NCI-H1092 (cell line): ENCODE measurements at regions not wholly inside any gene's neighbourhood (a gene's known extent, or its start where the extent isn't known, plus 50 kb on each side); places are given as distances from the start of the nearest gene placed in this dataset.
"Not testable (repeated sequence)": the region's sequence is repeated elsewhere in the genome, so short reads cannot be mapped to it uniquely, and the experiment has no call there.

Experiments used
- DNase-seq: peaks from one replicate; lab custom pipeline; 2025; lab: John Stamatoyannopoulos, UW

DNA sequence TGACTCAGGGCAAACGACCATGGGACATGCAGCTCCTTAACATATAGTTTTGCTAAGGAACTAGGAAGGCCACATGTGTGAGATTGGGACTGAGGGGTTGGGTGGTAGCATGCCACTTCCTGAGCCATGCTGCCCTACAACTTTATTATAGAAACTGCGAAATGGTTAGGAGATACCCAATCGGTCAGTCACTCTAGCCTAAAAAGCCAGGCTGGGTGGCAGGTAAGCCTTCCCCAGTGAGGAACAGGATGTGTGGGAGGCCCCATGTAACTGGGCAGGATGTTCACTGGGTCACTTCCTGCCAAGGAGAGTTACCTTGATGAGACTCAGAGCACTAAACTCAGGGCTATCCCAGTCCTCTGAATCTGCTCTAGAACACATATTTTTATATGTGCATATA, 123.5 kb downstream of the MAP3K7 start:
- no peak for DNase-seq

- DNase-seq = no peak
Measured at GRCh38 chr6:90462102-90462501, 124.8 kb downstream of the MAP3K7 start.

DNA sequence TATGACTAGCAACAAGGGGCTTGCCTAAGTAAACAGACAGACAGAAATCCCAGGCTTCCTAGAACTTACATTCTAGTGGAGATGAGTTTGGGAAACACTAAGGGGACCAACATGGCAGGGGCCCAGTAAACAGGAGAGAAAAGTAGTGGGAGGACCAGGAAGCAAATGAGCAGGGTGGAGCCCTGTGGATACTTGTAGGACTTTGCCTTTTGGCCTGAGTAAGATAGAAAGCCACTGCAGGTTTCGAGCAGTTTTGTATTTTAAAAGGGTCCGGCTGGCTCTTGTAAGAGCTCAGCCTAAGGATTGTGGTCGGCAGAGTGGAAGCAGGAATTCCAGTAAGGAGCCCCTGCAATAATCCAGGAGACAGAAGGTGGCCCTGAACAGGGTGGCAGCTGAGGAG, 125.5 kb downstream of the MAP3K7 start:
- DNase-seq = no peak

DNA sequence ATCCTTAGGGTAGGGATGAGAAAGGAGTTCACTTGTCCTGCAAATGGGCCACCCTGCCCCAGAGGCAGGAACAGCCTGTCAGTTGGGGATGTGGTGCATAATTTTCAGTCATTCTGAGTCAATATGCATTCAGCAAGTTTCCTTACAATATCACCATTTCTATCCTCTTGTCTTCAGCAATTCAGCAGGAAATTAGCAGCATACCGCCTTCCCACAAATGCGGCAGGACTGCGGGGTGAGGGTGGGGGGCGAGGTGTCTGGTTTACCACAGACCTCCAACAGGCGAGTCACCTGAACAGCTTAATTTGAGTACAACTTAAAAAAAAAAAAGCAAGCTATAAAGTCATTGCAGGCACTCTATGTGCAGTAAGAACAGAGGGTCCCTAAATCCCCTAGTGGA, 126.8 kb downstream of the MAP3K7 start:
- DNase-seq = no peak

- DNase-seq = no peak
Measured at GRCh38 chr6:90459225-90459758, 127.6 kb downstream of the MAP3K7 start.

- DNase-seq = no peak
Measured at GRCh38 chr6:90458353-90459224, 128.3 kb downstream of the MAP3K7 start.

GRCh38 chr6:90457867-90458259, 129.0 kb downstream of the MAP3K7 start:
- no peak for DNase-seq

DNA sequence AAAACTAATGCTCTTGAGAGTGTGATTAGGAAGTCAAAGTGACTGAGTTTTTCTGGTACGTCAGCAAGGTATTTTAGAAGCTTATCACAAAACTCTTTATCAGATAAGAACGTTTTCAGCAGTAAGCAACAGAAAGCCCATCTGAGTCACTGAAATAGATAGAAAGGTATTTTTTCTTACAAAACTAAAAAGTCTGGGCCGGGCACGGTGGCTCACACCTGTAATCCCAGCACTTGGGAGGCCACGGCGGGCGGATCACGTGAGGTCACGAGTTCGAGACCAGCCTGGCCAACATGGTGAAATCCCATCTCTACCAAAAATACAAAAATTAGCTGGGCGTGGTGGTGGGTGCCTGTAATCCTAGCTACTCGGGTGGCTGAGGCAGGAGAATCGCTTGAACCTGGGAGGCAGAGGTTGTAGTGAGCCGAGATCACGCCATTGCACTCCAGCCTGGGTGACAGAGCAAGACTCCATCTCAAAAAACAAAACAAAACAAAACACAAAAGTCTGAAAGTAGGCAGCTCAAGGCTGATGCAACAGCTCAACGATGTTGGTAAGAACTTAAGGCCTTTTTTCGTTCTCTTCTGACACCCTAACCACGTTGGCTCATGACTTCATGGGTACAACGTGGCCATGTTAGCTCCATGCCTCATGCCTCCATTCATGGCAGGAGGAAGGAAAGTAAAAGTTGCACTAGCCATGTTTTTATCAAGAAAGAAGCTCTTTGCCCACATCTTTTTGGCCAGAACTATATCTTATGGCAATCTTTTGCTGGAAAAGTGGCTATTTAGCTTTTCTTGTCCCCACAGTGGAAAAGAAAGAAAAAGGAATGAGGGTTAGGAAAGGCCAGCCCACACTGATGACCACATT, 129.6 kb downstream of the MAP3K7 start:
- DNase-seq = not testable (repeated sequence)

GRCh38 chr6:90456001-90456400, 130.9 kb downstream of the MAP3K7 start:
- DNase-seq = no peak

- no peak for DNase-seq
Measured at GRCh38 chr6:90454836-90455427, 131.9 kb downstream of the MAP3K7 start.

DNA sequence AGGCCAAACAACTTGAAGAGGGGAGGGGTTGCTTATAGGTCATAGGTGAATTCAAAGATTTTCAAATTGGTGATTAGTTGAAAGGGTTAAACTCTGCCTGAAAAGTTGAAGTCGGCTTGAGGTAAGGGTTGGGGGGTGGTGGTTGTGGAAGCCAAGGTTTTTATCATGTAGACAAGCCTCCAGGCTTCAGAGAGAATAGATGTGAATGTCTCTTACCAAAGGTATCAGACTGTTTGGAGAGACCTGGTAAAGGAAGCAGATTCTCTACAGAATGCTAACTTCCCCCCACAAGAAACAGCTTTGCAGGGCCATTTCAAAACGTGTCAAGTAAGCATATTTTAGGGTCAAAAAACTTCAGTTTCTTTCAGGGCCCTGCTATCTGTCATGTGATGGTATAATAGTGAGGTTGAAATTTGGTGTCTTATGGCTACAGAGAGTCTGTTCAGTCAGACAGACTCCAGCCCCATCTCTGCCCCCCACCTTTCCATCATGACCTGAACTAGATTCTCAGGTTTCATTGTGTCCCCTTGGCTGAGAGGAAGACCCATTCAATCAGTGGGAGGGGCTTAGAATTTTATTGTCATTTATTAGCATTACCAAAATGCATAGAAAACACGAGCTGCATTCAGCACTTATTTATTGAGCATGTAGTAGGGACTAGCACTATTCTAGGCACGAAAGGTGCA, 136.5 kb downstream of the MAP3K7 start:
- no peak for DNase-seq

- DNase-seq = no peak
Measured at GRCh38 chr6:90449311-90449710, 137.6 kb downstream of the MAP3K7 start.

DNA sequence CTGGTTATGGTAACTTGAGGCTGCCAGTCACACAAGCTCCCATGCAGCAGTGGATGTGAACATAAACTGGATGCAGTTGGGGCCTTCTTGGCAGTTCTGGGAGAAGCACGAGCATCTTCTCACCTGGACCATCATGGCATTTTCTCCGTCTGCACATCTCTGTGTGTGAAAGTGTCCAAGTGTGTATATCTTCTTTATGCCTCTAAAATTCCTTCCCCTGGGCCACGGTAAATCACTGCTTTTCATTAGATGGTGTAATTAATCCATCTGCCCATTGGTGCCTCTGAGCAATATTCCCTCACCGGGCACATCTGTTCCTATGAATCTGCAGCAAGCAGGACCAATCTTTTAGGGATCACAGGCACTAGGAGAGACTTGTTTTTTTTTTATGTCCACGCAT, 138.0 kb downstream of the MAP3K7 start:
- DNase-seq = no peak

- DNase-seq = no peak
Measured at GRCh38 chr6:90446164-90446563, 140.7 kb downstream of the MAP3K7 start.

DNA sequence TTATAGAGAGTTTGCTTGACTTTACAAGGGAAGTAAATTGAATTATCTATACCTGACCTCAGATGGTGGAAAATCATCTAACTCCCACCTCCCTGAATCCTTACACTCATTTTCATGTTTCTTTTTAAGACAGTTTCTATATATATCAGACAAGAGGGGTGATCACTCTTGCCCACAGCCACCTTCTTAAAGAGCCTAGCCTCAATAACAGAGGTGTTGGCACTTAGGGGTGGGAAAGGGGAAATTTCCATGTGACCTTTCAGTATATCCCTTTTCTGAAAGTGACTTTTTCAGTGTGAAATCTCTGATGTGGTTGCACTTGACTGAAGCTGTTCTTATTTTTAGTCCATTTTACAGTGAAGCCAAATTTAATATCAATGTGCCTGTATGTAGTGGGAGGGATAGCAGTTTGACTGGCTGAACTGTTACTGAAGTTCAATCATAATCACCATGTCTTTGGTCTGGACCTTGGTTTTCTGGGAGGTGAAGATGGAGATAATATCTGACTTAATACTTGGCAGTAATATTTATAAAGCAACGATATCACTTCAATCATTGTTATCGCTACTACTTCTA, 141.3 kb downstream of the MAP3K7 start:
- DNase-seq = no peak

- no peak for DNase-seq
Measured at GRCh38 chr6:90444160-90444714, 142.6 kb downstream of the MAP3K7 start.

GRCh38 chr6:90442366-90442765, 144.5 kb downstream of the MAP3K7 start:
- no peak for DNase-seq

DNA sequence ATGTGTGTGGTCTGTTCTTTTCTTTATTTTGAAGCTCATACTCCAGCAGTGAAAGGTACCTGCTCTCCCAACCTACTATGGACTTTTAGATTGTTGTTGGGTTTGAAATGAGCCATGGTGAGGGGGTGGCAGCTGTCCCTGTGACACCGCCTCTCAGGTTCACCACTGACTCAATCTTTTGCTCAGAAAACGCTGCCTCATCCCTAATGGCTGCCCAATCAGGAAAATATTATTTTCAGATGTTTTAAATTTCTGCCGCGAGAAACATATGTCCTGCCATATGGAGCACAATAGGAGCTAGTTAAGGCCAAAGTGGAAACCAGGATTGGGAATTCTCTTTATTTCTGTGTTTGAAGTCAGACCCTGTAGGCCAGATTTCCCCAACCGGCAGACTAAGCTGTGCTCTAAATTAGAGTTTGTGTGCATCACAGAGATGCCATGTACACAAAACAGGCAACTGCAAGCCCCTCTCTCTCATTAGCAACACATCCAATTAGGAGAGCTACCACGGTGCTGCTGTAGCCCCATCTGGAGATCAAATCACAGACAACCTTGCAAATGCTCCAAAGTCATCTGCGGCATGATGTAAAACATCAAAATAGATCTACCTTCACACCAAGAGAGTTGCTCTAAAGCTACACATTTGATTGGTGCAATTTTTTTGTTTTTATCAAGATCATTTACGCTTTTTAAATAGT, 144.1 kb upstream of the BACH2 start:
- DNase-seq = no peak

DNA sequence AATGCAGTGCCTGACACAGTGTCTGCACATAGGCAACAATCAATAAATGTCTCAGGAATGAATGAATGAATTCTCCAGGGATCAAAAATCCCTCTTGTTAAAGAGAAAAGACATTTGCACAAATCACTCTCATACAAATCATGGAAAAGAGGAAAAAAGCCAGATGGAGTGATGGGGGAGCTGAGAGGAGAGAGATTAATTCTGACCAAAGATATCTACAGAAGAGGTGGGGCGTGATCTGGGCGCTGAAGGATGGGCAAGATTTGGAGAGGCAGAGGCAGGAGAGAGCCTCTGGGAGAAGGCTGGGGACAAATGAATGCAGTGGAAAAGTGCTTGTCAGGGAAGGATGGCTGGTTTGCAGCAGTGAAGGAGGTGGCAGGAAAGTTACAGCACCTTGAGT, 142.9 kb upstream of the BACH2 start:
- no peak for DNase-seq

GRCh38 chr6:90436403-90436802, 139.8 kb upstream of the BACH2 start:
- DNase-seq = no peak
